Fibroblast of mammary gland (primary cell): ENCODE measurements at regions not wholly inside any gene's neighbourhood (a gene's known extent, or its start where the extent isn't known, plus 50 kb on each side); places are given as distances from the start of the nearest gene placed in this dataset.

Experiments used
- DNase-seq: peaks from one replicate; pipeline ENCODE4 v3.0.0-alpha.2; 2010; ENCODE audit warnings: low read depth
- H3K4me3 ChIP-seq: 2 replicates; pipeline ENCODE4 v1.5.1; 2011; ENCODE audit warnings: low read depth, mild to moderate bottlenecking, low read length, moderate library complexity; ENCODE audit not compliant: control insufficient read depth
- CTCF ChIP-seq: conservative IDR thresholded peaks from 2 replicates; pipeline ENCODE4 v1.5.1; 2011; ENCODE audit warnings: low read depth, low read length, inconsistent platforms; ENCODE audit not compliant: control insufficient read depth, insufficient read depth

DNA sequence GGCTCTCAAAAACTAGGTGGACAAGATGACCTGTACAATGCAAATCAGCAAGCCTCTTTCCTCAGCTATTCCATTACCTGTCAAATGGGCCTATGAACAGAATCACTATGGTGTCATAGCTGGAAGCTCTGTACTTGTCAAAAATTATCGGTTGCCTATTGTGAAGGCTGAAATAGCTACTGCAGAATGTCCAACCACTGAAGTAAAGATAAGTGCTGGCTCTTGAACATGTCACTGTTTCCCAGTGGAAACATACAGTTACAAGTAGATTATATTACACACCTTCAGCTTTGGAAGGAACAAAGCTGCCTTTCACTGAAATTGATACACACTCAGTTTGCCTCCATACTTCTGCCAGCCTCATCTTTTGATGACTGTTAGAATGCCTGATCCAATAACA is 55.5 kb upstream of the PCDH9 start:
- no peak for DNase-seq
- no peak for TF ChIP-seq CTCF
- no peak overlapping the region for H3K4me3 ChIP-seq

DNA sequence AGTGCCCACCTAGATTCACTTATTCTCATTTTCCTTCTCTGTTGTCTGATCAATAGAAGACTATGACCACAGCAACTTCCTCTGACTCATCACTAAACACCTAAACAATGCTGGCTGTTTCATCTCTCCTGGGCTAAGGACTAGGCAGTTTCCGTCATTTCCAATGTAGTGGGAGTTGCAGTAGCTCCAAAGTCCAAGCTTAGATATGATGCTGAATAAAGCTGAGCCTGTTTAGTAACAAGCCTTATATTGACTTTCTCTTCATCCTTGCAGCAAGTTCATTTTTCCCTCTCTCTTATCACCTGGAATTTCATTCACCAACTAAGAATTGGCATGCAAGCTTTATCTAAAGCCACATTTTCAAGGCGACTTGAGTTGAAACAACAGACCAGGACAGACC is 53.5 kb upstream of the PCDH9 start:
- TF ChIP-seq CTCF = no peak
- no peak overlapping the region for H3K4me3 ChIP-seq
- peak; percentile 35 for DNase-seq

- no peak for TF ChIP-seq CTCF
- no peak for DNase-seq
These were observed 51.3 kb upstream of the PCDH9 start for GRCh38 chr13:67281466-67281865.

More at GRCh38 chr13:67281466-67281865, 51.3 kb upstream of the PCDH9 start:
- no peak overlapping the region for H3K4me3 ChIP-seq
